ENCODE measurements at regions not wholly inside any gene's neighbourhood (a gene's known extent, or its start where the extent isn't known, plus 50 kb on each side); places are given as distances from the start of the nearest gene placed in this dataset.

GRCh38 chr6:92363111-92363510 is 1056.2 kb downstream of the EPHA7 start:
- DNase-seq, result no peak

- DNase-seq, result no peak
Observed at GRCh38 chr6:92362404-92362803, 1057.0 kb downstream of the EPHA7 start.

GRCh38 chr6:92361990-92362389 is 1057.4 kb downstream of the EPHA7 start:
- DNase-seq, result no peak

- no peak for DNase-seq
Observed at GRCh38 chr6:92354270-92354829, 1065.0 kb downstream of the EPHA7 start.

- no peak for DNase-seq
Observed at GRCh38 chr6:92352130-92352529, 1067.2 kb downstream of the EPHA7 start.

- no peak for DNase-seq
Observed at GRCh38 chr6:92341201-92341600, 1078.2 kb downstream of the EPHA7 start.

- no peak for DNase-seq
Observed at GRCh38 chr6:92339936-92340640, 1079.3 kb downstream of the EPHA7 start.

- DNase-seq, result no peak
Observed at GRCh38 chr6:92337571-92337970, 1081.8 kb downstream of the EPHA7 start.

GRCh38 chr6:92329208-92329847 is 1090.0 kb downstream of the EPHA7 start:
- DNase-seq, result no peak

GRCh38 chr6:92315312-92315711 is 1104.0 kb downstream of the EPHA7 start:
- no peak for DNase-seq

- no peak for DNase-seq
Observed at GRCh38 chr6:92297101-92297500, 1122.3 kb downstream of the EPHA7 start.

- no peak for DNase-seq
Observed at GRCh38 chr6:92292067-92292466, 1127.3 kb downstream of the EPHA7 start.

GRCh38 chr6:92289831-92290230 is 1129.5 kb downstream of the EPHA7 start:
- no peak for DNase-seq

- DNase-seq, result no peak
Observed at GRCh38 chr6:92281571-92282076, 1137.7 kb downstream of the EPHA7 start.

GRCh38 chr6:92275150-92275549 is 1144.2 kb downstream of the EPHA7 start:
- DNase-seq, result no peak

- no peak for DNase-seq
Observed at GRCh38 chr6:92274588-92274987, 1144.8 kb downstream of the EPHA7 start.

GRCh38 chr6:92273694-92274093 is 1145.7 kb downstream of the EPHA7 start:
- DNase-seq, result no peak

- DNase-seq, result no peak
Observed at GRCh38 chr6:92271091-92271490, 1148.3 kb downstream of the EPHA7 start.

- DNase-seq, result no peak
Observed at GRCh38 chr6:92270365-92270764, 1149.0 kb downstream of the EPHA7 start.

GRCh38 chr6:92267335-92267734 is 1152.0 kb downstream of the EPHA7 start:
- no peak for DNase-seq

- DNase-seq, result no peak
Observed at GRCh38 chr6:92263864-92264263, 1155.5 kb downstream of the EPHA7 start.

- no peak for DNase-seq
Observed at GRCh38 chr6:92259171-92259570, 1160.2 kb downstream of the EPHA7 start.

GRCh38 chr6:92243315-92243714 is 1176.0 kb downstream of the EPHA7 start:
- DNase-seq, result no peak

- no peak for DNase-seq
Observed at GRCh38 chr6:92231171-92231701, 1188.1 kb downstream of the EPHA7 start.
